ENCODE measurements at regions not wholly inside any gene's neighbourhood (a gene's known extent, or its start where the extent isn't known, plus 50 kb on each side); places are given as distances from the start of the nearest gene placed in this dataset.

DNA sequence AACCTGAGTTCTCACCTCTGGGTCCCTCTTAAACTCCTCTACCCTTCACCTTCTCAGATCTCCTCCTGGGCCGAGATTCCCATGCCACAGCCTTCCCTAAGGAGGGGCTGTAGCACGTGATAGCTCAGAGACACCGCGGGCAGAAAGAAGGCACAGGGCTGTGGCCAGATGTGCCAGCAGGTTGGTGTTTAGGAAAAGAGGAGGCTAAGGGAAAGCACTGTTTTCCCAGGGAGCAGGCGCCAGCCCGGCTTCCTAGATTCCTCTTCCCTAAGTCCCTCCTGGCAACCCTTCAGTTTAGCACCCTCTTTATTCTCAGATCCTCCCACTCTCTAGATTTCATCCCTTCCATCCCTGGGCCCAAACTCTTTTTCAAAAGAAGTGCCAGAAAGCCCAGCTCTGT lies 59.4 kb upstream of the CCNG1 start:
- TF ChIP-seq, protein P1, sequence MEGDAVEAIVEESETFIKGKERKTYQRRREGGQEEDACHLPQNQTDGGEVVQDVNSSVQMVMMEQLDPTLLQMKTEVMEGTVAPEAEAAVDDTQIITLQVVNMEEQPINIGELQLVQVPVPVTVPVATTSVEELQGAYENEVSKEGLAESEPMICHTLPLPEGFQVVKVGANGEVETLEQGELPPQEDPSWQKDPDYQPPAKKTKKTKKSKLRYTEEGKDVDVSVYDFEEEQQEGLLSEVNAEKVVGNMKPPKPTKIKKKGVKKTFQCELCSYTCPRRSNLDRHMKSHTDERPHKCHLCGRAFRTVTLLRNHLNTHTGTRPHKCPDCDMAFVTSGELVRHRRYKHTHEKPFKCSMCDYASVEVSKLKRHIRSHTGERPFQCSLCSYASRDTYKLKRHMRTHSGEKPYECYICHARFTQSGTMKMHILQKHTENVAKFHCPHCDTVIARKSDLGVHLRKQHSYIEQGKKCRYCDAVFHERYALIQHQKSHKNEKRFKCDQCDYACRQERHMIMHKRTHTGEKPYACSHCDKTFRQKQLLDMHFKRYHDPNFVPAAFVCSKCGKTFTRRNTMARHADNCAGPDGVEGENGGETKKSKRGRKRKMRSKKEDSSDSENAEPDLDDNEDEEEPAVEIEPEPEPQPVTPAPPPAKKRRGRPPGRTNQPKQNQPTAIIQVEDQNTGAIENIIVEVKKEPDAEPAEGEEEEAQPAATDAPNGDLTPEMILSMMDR (conservative IDR thresholded peaks at IDR 0.05) = no peak
- no peak for TF ChIP-seq ZFX (IDR thresholded peaks at IDR 0.05)
- no peak overlapping the region for H3K27ac ChIP-seq

DNA sequence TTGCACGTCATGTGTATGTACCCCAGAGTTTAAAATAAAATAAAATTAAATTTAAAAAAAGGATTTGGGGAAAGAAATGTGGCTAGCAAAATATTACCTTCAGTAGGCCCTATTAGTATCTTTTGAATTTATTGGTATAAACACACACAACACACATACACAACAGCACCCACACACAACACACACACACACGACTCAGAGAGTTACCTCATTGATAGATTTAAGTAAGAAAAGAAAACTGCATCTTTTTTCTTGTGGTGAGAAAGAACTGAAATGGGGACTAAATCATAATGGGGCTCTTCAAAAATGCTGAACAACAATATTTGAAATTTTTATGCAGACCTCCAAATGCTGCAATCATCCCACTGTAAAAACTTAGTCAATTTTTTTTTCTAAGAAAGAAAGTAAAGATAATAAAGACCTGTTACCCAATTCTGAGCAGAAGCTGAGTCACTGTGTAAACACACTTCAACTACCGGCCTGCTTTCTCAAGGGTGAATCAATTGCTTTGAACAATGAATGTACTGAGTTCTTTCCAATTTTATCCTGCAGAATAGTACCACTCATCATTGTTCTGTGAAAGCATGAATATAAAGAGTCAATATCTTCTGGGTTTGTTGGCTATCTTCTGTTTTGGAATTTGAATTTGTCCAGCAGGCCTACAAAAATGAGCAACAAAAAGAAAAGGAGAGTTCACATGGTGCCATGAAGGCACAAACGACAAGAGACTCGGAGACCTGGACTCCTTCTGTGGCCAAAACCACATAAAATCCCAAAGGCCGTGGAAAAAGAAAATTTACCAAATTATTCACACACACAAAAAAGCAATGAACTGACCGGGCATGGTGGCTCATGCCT lies 57.9 kb upstream of the CCNG1 start:
- H3K27ac ChIP-seq = no peak overlapping the region
- TF ChIP-seq, protein P1 (conservative IDR thresholded peaks at IDR 0.05) = no peak
- TF ChIP-seq ZFX (IDR thresholded peaks at IDR 0.05) = no peak

DNA sequence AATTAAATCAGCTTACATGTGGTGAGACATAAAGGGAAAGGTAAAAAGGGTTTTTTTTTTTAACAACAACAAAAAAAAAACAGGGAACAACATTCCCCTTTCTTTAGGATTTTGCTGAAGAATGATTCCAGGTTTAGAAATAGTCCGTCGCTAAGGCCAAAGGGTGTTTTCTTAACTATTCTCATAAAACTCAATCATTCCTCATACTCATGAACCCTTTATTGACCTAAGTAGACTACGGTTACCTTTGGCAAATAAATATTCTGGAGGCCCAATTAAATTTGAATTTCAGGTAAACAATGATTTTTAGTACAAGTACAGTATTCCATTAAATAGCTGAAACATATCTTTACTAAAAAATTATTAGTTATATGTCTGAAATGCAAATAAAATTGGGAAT lies 55.6 kb upstream of the CCNG1 start:
- TF ChIP-seq, protein P1 (conservative IDR thresholded peaks at IDR 0.05) = no peak
- no peak for TF ChIP-seq ZFX (IDR thresholded peaks at IDR 0.05)
- H3K27ac ChIP-seq = no peak overlapping the region

DNA sequence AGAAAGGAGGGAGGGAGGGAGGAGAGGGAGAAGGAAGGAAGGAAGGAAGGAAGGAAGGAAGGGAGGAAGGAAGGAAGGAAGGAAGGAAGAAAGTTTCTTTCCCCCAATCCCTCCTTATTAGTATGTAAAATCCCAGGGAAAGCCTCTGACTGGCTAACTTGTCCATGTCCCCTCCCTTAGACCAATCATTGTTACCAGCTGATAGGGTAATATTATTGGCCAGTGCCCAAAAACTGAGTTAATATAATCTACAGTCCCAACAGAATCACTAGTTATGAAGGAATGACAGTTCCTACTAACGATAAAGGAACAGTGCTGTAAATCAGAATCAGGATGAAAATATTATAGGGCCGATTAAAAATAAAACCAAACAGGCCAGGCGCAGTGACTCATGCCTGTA lies 53.6 kb upstream of the CCNG1 start:
- H3K27ac ChIP-seq = no peak overlapping the region
- TF ChIP-seq ZFX (IDR thresholded peaks at IDR 0.05) = no peak
- TF ChIP-seq, protein P1 (conservative IDR thresholded peaks at IDR 0.05) = no peak

DNA sequence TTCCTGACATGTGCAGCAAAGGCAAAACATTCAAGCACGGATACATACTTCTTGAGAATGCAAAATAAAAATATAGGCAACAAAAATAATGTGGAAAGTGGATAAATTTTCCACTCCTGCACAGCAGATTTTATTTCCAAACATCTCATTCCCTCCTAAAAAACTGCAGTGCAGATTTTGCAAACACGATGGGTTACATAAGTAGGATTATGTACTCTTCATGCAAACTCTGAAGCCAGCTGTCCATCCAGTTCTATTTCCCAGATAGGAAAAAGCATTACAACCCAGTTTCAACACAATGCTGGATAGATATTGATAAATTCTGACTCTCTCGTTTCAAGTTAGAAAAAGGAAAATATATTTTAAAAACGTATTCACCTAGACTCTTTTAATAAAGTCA lies 52.7 kb upstream of the CCNG1 start:
- TF ChIP-seq ZFX (IDR thresholded peaks at IDR 0.05) = no peak
- TF ChIP-seq, protein P1 (conservative IDR thresholded peaks at IDR 0.05) = no peak
- no peak overlapping the region for H3K27ac ChIP-seq

DNA sequence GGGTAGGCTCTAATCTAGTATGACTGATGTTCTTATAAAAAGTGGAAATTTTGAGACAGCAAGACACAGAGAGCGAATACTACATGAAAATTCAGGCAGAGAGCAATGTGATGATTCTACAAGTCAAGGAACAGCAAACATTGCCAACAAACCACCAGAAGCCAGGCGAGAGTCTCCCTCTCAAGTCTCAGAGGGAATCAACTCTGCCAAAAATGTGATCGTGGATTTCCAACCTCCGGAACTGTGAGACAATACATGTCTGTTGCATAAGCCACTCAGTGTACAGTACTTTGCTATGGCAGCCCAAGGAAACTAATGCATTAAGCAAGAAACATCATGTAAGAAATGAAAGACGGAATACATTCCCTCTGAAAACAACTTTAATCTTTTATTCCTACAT lies 52.1 kb upstream of the CCNG1 start:
- no peak overlapping the region for H3K27ac ChIP-seq
- TF ChIP-seq ZFX (IDR thresholded peaks at IDR 0.05) = no peak
- TF ChIP-seq, protein P1 (conservative IDR thresholded peaks at IDR 0.05) = no peak

DNA sequence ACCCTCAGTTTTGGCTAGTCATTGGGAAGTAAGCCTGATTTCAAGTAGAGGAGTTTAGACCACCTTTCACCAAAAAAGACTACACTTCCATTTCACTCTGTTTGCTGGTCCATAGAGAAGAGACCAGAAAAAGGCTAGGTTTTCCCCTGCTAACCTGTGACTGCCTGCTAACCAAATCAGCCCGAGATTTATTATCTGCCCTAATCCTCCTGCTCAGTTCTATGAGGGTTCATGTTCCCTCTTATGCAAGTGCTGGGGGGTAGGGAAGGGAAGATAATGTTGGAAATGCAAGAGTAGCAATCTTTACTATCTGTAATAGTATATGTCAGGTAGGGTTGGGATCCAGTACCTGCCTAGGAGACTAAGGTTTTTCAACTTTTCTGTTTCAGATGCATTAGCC lies 51.6 kb upstream of the CCNG1 start:
- no peak overlapping the region for H3K27ac ChIP-seq
- TF ChIP-seq, protein P1 (conservative IDR thresholded peaks at IDR 0.05) = no peak
- TF ChIP-seq ZFX (IDR thresholded peaks at IDR 0.05) = no peak

Data from C4-2B (cell line).